ENCODE measurements at regions not wholly inside any gene's neighbourhood (a gene's known extent, or its start where the extent isn't known, plus 50 kb on each side); places are given as distances from the start of the nearest gene placed in this dataset.

GRCh38 chr2:136195226-136195625, 77.3 kb upstream of the CXCR4 start:
- Histone ChIP-seq H3K9ac (ENCODE audit: extremely low read depth, low read length, poor library complexity, severe bottlenecking) (no peak overlapping the region), H3K4me3 (ENCODE audit: low read length) (no peak overlapping the region), H3K27me3 (ENCODE audit: control insufficient read depth, insufficient read depth, low read length, poor library complexity, severe bottlenecking) (no peaks in the 10 kb centered on the region), H3K9me3 (ENCODE audit: control insufficient read depth, low read length) (peaks cover 34% of the 10 kb centered on the region), H3K27ac (ENCODE audit: low read depth, low read length) (no peak overlapping the region), H3K4me1 (ENCODE audit: control insufficient read depth, insufficient read depth, low read length) (no peaks in the 10 kb centered on the region), H3K36me3 (ENCODE audit: control insufficient read depth, insufficient read depth, low read length) (no peaks in the 10 kb centered on the region)
- no peak for DNase-seq
- Mint-ChIP-seq H3K27ac (no peak overlapping the region), H3K4me3 (no peak overlapping the region), H3K36me3 (ENCODE audit: low read depth) (peaks cover 3% of the 10 kb centered on the region), H3K27me3 (ENCODE audit: insufficient read depth) (no peaks in the 10 kb centered on the region), H3K9me3 (peaks cover 29% of the 10 kb centered on the region), H3K4me1 (no peaks in the 10 kb centered on the region)
- TF ChIP-seq CTCF (conservative IDR thresholded peaks at IDR 0.05) = no peak
- 100% methylated on average over 1 of the region's 1 CpG for WGBS, 2 experiments (ENCODE audit: insufficient coverage in 1 of 2, insufficient read length in 1 of 2)

GRCh38 chr2:136191041-136191440, 73.1 kb upstream of the CXCR4 start:
- H3K9me3 Mint-ChIP-seq = peaks cover 8% of the 10 kb centered on the region
- H3K27ac Mint-ChIP-seq = no peak overlapping the region
- Histone ChIP-seq H3K27me3 (ENCODE audit: control insufficient read depth, insufficient read depth, low read length, poor library complexity, severe bottlenecking) (no peaks in the 10 kb centered on the region), H3K4me1 (ENCODE audit: control insufficient read depth, insufficient read depth, low read length) (peaks cover 5% of the 10 kb centered on the region), H3K27ac (ENCODE audit: low read depth, low read length) (no peak overlapping the region), H3K36me3 (ENCODE audit: control insufficient read depth, insufficient read depth, low read length) (no peaks in the 10 kb centered on the region), H3K9me3 (ENCODE audit: control insufficient read depth, low read length) (peaks cover 16% of the 10 kb centered on the region), H3K4me3 (ENCODE audit: low read length) (no peak overlapping the region), H3K9ac (ENCODE audit: extremely low read depth, low read length, poor library complexity, severe bottlenecking) (no peak overlapping the region)
- H3K4me3 Mint-ChIP-seq = no peak overlapping the region
- no peak for TF ChIP-seq CTCF (conservative IDR thresholded peaks at IDR 0.05)
- WGBS, 2 experiments (ENCODE audit: insufficient coverage in 1 of 2, insufficient read length in 1 of 2) = 91 to 94% methylated on average over 4 of the region's 4 CpGs
- H3K36me3 Mint-ChIP-seq (ENCODE audit: low read depth) = peaks cover 3% of the 10 kb centered on the region
- no peaks in the 10 kb centered on the region for H3K27me3 Mint-ChIP-seq (ENCODE audit: insufficient read depth)
- DNase-seq = peak; percentile 12
- peaks cover 15% of the 10 kb centered on the region for H3K4me1 Mint-ChIP-seq

GRCh38 chr2:136189221-136189782, 71.4 kb upstream of the CXCR4 start:
- WGBS, 2 experiments (ENCODE audit: insufficient coverage in 1 of 2, insufficient read length in 1 of 2) = 55 to 77% methylated on average over 2 to 5 of the region's 5 CpGs
- Histone ChIP-seq H3K4me3 (ENCODE audit: low read length) (no peak overlapping the region), H3K4me1 (ENCODE audit: control insufficient read depth, insufficient read depth, low read length) (peaks cover 5% of the 10 kb centered on the region), H3K27me3 (ENCODE audit: control insufficient read depth, insufficient read depth, low read length, poor library complexity, severe bottlenecking) (no peaks in the 10 kb centered on the region), H3K9ac (ENCODE audit: extremely low read depth, low read length, poor library complexity, severe bottlenecking) (no peak overlapping the region), H3K27ac (ENCODE audit: low read depth, low read length) (peak overlapping the region; percentile 76), H3K9me3 (ENCODE audit: control insufficient read depth, low read length) (peaks cover 25% of the 10 kb centered on the region), H3K36me3 (ENCODE audit: control insufficient read depth, insufficient read depth, low read length) (no peaks in the 10 kb centered on the region)
- DNase-seq = no peak
- H3K27ac Mint-ChIP-seq = peak overlapping the region; percentile 45
- H3K4me3 Mint-ChIP-seq = no peak overlapping the region
- TF ChIP-seq CTCF (conservative IDR thresholded peaks at IDR 0.05) = no peak
- peaks cover 3% of the 10 kb centered on the region for H3K36me3 Mint-ChIP-seq (ENCODE audit: low read depth)
- H3K9me3 Mint-ChIP-seq = peaks cover 13% of the 10 kb centered on the region
- no peaks in the 10 kb centered on the region for H3K27me3 Mint-ChIP-seq (ENCODE audit: insufficient read depth)
- H3K4me1 Mint-ChIP-seq = peaks cover 15% of the 10 kb centered on the region
